Upper lobe of left lung (tissue), 4 donors: ENCODE measurements at regions not wholly inside any gene's neighbourhood (a gene's known extent, or its start where the extent isn't known, plus 50 kb on each side); places are given as distances from the start of the nearest gene placed in this dataset.

Experiments used
- POLR2A ChIP-seq, 4 donors: fragments of 450-650 bp; IDR thresholded peaks; one replicate each; pipeline ENCODE4 v1.5.1; 2016 to 2017; ENCODE audit warnings: antibody characterized with exemption in 4 of 4, mild to moderate bottlenecking in 2 of 4
- POLR2AphosphoS5 ChIP-seq, 2 donors: sonication (generic); formaldehyde crosslinking; IDR thresholded peaks; one replicate each; pipeline ENCODE4 v1.5.1; 2017; ENCODE audit warnings: antibody characterized with exemption in 2 of 2
- TF ChIP-seq, protein P1 (sequence below), 6 experiments: fragments of 450-650 bp in 4 of 6; fragments of 200-600 bp in 2 of 6; sonication (generic) in 2 of 6; IDR thresholded peaks; one replicate each; pipeline ENCODE4 v1.5.1; 2016 to 2019; ENCODE audit warnings: antibody characterized with exemption in 6 of 6

DNA sequence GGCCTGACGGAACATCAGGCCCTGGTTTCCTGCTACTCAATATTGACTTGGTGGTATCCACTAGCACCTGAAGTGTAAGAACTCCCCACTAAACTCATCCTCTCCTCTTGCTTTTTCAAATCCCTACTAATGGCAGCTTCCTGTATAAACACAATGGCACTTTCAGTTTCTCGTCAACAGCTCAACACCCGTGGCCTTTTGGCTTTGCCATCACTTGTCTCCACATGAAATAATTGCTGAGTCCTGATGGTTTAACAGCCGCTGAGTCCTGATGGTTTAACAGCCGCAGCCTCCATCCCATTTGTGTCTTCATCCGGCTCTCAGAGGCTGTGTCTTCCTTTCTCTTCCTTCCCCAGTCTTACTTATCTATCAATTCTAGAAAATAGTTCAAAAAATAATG, 261.4 kb upstream of the PITRM1 start:
- TF ChIP-seq, protein P1, sequence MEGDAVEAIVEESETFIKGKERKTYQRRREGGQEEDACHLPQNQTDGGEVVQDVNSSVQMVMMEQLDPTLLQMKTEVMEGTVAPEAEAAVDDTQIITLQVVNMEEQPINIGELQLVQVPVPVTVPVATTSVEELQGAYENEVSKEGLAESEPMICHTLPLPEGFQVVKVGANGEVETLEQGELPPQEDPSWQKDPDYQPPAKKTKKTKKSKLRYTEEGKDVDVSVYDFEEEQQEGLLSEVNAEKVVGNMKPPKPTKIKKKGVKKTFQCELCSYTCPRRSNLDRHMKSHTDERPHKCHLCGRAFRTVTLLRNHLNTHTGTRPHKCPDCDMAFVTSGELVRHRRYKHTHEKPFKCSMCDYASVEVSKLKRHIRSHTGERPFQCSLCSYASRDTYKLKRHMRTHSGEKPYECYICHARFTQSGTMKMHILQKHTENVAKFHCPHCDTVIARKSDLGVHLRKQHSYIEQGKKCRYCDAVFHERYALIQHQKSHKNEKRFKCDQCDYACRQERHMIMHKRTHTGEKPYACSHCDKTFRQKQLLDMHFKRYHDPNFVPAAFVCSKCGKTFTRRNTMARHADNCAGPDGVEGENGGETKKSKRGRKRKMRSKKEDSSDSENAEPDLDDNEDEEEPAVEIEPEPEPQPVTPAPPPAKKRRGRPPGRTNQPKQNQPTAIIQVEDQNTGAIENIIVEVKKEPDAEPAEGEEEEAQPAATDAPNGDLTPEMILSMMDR (IDR thresholded peaks at IDR 0.05): no peak
- TF ChIP-seq POLR2A (IDR thresholded peaks at IDR 0.05) (no peak), POLR2AphosphoS5 (IDR thresholded peaks at IDR 0.05) (no peak)
